ENCODE measurements at regions not wholly inside any gene's neighbourhood (a gene's known extent, or its start where the extent isn't known, plus 50 kb on each side); places are given as distances from the start of the nearest gene placed in this dataset.

DNA sequence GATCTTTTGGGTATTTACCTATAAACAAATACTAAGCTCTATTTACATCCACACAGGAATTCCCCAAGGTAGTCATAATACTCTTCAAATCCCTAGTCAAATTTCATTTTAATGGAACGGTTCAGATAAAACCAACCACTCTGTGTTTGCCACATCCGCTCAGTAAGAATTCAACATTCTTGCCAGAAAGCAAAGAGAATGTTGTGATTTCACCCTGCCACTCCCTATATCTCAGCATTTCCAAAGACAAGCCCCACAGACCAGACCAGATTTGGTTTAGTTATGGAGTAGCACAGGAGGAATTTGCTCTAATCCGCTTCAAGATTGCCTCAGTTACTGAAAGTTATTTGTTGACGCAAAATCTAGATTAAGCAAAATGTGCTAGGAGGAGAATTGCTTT lies 105.6 kb upstream of the SERP2 start:
- in situ Hi-C loops (cut with MboI; ENCODE audit: low sequenced_read_pairs) = no loop called here

DNA sequence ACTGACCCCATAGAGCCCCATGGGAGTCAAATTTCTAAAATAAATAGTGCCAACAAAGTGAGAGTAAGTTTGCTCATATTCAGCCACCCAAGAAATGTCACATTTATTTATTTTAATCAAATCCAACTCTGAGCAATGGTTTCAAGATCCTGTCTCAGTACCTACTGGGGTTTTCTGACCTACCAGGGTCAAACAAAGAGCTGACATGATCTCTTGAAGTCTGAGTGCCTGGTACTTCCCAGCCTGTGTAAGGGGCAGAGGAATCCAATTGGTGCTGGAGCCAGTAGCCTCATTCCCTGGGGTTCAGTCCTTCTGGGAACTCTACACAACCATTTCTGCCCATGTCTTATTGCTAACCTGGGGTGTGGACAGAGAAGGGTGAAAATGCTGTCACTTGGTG lies 104.6 kb upstream of the SERP2 start:
- in situ Hi-C loops (cut with MboI; ENCODE audit: low sequenced_read_pairs) = no loop called here

DNA sequence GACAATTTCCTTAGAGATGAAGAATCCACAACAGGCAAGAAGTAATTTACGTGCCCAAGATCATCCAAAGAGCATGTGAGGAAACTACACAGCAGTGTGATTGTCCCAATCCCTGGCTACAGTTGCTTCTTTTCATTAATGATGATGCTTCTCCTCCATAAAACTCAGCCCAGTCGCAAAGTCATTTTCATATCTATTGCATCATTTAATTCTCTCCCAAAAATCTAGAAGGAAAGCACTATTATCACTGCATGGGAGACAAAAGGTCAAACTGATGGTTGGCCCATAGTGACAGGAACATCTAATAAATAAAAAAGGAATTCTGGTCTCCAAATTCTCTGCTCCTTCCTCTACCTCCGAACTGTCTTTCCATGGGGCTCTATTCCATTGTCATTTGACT lies 103.5 kb upstream of the SERP2 start:
- in situ Hi-C loops (cut with MboI; ENCODE audit: low sequenced_read_pairs) = no loop called here

DNA sequence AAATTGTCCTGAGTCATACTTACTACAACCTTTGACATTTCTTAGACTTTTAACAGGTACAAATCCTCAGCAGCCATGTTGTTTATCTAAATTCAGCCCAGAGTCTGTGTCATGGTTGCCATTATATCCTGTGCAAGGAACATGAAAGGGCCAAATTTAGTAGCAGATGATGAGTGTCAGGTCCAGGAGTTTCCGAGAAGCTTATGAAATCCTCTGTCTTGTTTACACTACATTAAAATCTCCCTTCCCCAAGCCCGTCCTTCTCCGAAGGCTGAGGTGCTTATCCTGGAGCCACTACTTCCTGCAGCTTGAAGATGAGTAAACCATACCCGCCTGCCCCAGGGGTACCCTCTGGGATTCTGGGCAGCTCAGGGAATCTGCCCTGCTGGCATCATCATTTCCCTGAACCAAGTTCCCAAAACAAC lies 102.6 kb upstream of the SERP2 start:
- in situ Hi-C loops (cut with MboI; ENCODE audit: low sequenced_read_pairs) = no loop called here

DNA sequence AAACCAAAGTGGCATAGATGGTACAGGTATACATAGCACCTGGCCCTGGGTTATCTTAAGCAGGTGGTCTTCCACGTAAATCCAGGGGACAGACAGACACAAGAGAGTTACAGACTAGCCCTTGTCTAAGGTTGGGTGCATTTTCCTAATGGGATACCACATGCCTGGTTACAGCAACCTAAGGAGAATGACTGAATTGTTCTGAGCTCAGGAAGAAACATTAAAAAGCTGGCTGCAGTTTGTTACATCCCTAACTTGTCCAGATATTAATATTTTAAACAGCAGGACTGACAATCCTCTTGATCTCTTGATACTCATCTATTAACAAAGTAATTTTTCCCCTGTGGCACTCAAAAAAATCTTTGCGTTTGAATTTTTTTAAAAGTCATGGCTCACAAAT lies 102.2 kb upstream of the SERP2 start:
- in situ Hi-C loops (cut with MboI; ENCODE audit: low sequenced_read_pairs) = no loop called here

DNA sequence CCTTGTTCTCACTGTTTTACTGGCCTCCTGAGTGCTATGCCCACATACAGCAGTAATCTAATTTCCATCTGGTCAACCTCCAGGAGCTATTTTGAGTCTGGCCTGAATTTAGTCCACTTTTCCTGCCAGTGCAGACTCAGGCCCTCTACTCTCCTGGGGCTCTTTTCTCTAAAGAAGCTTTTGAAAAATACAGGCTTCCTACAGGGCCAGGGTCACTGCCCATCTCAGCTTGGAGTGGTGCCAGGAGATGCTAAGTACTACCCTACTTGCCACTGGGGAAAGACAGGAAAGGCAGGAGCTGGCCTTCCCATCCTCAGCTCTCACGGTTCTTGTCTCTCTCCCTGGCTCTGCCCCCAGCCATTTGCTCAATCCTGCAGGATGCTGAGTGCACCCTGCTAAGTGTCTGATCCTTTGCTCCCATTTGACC lies 101.7 kb upstream of the SERP2 start:
- in situ Hi-C loops (cut with MboI; ENCODE audit: low sequenced_read_pairs) = no loop called here

DNA sequence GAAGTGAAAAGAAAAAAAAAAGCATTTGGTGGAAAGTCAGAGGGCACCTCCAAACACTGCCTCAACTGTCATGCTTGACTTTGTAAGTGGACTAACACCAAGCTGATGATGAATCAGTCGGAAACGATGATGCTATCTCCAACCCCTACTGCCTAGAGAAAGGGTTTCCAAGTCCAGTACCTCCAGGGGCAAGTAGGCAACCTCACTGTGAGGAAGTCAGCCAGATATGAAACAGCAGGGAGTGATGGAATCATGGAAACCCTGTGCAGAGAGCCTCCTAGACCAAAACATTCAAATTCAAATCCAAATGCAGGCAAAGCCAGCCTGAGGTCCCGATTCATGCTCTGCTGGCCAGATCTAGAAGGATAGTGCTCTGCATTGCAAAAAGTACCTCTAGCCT lies 100.9 kb upstream of the SERP2 start:
- in situ Hi-C loops (cut with MboI; ENCODE audit: low sequenced_read_pairs) = no loop called here

DNA sequence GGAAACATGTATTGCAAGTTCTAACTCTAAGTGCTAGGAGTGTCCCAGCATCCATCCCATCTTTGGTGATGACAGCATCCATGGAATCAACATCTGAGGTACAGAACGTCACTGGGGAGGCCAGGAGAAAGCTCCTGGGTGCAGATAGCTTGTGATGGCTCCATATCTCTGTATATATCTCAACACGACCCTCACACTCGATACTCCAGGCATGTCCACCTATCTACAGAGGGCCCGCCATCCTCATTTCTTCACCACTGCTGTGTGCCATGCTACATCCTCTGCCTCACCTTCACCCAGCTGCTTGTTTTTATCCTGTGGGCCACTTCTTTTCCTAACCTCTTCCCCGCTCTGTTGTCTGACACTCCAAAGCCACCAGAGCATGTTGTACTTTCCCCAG lies 100.4 kb upstream of the SERP2 start:
- in situ Hi-C loops (cut with MboI; ENCODE audit: low sequenced_read_pairs) = no loop called here

DNA sequence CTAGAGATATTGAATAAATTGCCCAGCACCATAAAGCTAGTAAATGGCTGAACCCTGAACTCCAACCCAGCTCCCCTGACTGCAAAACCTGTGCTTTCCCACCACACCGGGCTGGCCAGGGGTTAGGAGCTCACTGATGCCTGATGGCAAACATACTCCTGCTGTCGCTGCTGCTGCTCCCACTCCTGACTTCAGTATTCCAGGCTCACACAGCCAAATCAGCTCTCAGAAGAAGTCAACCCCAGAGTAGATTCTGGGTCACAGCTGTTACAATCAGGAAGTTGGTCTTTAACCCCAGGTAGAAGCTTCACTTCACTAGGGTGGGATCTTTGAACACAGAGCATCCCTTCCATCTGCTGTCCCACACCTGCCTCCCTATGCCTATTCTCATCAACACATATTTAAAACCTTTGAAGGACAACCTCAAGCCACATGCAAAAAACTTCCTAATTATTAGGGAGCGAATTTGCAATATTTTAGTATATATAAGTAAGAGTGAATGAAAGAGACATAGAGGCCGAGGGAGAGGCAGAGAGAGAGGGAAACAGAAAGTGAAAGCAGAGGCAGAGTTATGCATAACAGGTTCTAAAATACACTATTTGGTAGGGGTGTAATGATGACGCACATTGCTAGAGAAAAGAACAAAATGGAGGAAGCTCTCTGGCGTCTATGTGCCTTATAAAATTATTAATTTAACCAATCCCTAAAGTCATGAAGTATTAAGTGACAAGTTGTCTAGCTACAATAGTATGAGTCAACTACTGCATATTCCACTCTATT lies 99.4 kb upstream of the SERP2 start:
- in situ Hi-C loops (cut with MboI; ENCODE audit: low sequenced_read_pairs) = no loop called here

DNA sequence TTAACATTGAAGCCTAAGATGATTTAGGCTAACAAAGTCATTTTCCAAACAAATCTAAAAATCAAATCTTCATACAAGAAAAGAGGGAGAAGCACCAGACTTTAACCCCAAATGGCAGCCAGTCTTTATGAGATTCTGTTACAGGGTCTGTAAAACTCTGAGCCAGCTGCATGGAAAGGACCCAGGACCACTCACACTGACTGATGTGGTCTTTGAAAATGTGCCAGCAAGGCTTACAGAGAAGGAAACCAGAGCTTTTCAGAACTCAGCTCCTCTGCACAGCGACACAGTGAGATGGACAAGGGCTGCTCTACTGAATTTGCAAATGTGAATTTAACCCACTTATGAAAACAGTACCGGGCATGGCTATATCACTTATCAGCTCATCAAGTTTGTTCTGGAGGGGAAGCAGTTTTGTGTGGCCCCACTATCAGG lies 98.8 kb upstream of the SERP2 start:
- in situ Hi-C loops (cut with MboI; ENCODE audit: low sequenced_read_pairs) = no loop called here

DNA sequence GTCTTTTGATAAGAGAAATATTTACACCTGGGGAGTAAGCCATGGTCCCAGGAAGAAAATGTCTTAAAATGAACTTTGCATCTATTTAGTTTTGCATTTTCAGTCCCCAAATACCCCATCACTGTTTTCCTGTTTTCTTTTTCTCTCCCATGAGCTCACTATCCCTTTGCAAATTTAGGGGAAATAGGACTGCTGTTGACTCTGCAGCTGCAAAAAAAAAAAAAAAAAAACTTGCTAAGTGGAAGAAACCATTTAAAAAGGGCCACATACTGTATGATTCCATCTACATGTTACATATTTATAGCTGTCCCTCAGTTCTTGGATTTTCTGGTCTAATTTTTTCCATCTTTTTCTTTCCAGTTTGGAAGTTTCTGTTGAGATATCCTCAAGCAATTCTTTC lies 98.2 kb upstream of the SERP2 start:
- in situ Hi-C loops (cut with MboI; ENCODE audit: low sequenced_read_pairs) = no loop called here

DNA sequence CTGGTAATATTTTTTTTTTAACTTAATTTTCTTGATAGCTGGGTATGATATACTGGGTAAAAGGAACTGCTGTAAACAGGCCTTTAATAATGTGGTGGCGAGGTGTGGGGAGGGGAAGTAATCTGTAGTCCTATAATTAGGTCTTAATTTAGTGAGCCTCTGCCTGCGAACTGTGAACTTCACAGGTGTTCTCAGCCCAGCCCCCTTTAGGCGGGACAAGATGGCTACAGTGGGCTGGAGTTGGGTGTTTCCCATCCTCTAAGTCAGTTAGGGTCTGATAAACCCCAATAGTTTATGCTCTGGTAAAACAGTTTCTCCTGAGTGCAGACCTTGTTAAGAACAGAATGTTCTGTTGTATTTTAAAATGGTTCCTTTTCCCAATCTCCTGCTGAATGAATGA lies 97.6 kb upstream of the SERP2 start:
- in situ Hi-C loops (cut with MboI; ENCODE audit: low sequenced_read_pairs) = no loop called here

DNA sequence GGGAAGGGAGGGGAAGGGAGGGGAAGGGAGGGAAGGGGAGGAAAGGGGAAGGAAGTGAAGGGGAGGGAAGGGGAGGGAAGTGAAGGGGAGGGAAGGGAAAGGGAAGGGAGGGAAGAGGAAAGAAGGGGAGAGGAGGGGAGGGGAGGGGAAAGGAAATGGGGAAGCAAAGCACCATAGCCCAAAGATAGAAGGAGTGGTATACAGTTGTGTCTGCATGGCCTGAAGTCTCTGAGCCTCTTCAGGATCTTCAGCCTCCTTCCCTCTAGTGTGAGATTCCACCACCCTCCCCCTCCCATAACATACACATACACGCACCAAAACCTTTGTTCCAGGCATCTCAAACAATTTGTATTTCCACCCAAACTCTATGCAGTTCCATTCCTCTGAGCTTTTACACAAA lies 96.2 kb upstream of the SERP2 start:
- in situ Hi-C loops (cut with MboI; ENCODE audit: low sequenced_read_pairs) = no loop called here

DNA sequence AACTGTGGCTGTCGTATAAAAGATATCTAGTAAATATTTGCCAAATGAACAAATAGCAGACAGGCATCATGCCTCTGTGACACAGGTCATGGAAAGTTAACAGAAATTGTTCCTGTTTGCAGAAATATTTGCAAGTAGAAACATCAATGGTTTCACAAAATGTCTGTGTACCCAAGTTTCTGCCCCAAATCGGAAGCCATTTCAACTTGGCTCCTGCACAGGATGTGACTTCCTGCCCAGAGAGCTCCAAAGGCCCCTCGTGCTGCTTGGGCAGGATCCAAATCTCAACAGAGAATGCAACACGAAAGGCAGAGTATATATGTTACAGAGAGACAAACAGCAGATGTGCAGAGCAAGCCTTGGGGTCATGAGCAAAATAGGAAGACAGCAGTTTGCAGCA lies 95.5 kb upstream of the SERP2 start:
- in situ Hi-C loops (cut with MboI; ENCODE audit: low sequenced_read_pairs) = no loop called here

DNA sequence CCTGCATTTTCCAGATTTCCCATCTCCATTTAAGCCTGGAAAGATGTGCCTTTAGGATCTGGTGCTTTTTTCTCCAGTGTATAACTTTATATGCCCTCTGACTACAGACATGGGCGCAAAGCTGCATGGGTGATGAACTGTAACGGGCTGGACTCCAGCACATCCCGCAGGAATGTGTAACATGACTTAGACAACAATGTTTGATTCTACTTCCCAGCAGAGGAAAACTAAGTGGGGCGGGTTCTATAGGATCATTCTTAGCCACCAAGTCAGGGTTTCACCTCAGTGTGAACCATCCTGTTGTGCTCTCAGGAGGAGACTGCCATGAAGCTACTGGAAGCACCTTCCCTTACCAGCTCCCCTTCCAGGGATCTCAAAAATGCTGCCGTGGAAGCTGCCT lies 93.2 kb upstream of the SERP2 start:
- in situ Hi-C loops (cut with MboI; ENCODE audit: low sequenced_read_pairs) = no loop called here

DNA sequence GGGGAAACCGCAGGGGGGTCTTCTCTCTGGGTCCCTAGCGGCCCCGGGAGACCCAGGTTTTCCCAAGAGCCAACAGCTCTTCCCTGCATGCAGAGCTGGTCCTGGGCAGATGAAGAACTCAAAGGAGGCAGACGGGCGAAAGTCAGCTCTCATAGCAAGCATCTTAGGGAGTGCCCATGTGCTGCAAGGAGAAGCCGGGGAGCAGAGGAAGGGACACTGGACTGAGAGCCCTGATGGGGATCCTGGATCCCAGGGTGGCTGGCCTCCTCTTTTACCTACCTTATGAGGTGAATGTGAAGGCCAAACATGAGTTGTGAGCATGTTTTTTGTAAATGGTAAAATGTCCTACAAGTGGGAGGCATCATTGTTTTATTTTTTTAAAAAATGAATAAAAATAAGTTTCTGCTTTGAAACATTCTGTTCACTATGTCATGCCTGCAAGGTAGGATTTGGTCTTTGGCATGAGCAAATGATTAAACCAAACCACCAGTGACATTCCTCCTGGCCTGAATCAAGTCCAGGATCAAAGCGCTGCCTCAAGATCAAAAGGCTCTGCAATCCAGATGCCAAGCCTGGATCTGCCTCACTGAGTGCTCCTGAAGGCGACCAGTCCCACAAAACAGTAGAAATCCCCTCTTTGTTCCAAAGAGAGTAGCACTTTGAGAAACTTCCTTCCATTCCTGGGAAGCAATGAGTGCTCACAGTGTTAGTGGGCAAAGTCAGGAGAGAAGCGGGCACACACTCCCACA lies 92.2 kb upstream of the SERP2 start:
- in situ Hi-C loops (cut with MboI; ENCODE audit: low sequenced_read_pairs) = no loop called here

DNA sequence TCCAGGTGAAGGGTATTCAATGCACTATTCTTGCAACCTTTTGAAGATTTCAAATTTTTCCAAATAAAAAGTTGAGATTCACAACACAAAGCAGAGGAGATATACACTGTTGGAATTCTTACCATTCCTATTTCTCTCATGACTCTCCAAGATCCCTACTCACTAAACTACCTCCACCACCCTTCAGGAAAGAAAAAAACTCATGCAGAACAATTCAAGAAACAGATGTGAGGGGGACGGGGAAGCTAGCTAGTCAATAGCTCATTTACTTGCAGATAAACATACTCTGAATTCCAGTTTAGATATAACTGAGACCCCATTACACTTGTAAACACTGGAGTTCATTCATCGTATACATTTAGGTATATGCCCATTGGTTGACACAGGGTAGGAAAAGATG lies 90.0 kb upstream of the SERP2 start:
- in situ Hi-C loops (cut with MboI; ENCODE audit: low sequenced_read_pairs) = no loop called here

DNA sequence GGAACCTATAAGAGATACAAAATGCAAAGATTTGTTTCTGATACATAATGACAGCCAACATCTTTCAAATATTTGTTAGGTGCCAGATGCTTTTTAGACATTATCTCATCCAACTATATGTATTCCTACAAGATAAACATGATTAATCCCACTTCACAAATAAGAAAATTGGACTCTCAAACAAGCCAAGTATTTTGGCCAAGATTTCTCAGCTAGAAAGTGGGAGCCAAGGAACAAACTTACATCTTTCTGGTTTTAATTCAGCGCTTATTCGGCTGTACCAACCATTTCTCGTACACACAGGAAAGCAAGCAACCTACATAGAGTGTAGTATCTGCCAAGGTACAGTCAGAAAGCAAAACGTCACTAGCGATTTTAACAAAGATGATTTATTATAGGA lies 85.7 kb upstream of the SERP2 start:
- in situ Hi-C loops (cut with MboI; ENCODE audit: low sequenced_read_pairs) = no loop called here

DNA sequence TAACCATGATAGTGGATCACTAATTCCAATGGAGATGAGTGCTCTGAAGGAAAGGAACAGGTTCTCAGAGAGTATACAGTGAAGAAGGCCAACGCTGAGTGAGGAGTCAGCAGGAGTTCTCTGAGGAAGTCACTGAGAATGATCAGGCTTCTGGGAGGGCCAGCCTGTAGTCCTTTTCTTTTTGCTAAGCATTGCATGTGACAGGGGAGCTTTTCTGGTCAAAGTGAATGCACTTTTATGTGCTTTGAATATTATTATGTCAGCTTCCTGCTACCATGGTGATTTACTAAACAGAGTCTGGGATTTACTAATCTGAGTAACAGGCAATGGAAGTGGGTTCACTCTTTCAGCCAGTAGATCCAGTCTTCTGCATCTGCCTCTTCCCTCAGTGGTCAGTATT lies 81.1 kb upstream of the SERP2 start:
- in situ Hi-C loops (cut with MboI; ENCODE audit: low sequenced_read_pairs) = no loop called here

DNA sequence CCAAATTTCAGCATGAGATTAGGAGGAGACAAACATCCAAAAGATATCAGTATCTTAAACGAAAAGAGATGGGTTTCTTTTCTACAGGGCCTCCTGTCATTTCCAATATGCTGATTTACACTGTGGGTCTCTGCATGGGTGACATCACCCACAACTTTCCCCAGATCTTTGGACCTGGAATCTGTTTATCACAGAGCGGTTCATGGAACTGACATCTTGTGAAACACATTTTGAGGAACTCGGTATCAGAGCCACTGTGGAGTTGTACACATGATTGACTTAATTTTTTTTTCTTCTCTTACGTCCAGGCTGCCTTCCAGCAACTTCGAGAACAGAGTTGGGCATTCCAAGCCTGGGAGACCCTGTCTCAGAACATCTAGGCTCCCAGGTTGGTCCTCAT lies 80.2 kb upstream of the SERP2 start:
- in situ Hi-C loops (cut with MboI; ENCODE audit: low sequenced_read_pairs) = no loop called here

DNA sequence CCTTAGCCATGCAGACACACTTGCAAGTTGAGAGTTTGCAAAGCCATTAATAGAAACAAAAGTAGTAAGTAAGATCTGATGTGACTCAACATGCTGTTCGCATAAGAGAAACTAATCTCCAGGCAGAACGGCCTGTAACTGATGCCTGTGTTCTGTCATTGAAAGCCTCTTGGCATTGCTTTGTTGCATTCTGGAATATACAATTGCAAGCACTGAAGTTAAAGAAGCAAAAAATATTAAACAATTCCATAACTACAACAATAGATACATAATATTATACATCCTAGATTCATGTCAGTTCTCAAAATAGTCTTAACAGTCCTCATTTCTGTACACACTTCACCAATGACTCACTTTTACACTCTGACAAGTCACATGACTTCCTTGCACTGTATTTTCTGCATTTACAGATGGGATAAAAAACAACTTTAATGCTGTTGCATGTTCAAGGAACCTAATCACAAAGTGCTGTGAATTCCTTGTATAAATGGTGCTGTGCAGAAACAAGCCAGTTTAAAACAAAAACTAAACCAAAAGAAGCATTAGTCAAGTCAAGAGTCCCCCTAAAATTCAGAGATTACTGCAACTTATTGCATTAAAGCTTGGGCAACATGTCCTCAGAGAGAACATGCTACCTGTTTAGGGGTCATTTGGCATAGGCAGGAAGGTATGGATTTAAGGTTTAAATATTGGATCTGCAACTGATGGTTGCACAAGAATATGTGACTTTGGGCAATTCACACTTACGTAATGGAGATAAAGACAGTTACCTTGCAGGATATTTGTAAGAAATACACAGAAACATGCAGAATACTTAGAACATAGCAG lies 79.5 kb upstream of the SERP2 start:
- in situ Hi-C loops (cut with MboI; ENCODE audit: low sequenced_read_pairs) = no loop called here

DNA sequence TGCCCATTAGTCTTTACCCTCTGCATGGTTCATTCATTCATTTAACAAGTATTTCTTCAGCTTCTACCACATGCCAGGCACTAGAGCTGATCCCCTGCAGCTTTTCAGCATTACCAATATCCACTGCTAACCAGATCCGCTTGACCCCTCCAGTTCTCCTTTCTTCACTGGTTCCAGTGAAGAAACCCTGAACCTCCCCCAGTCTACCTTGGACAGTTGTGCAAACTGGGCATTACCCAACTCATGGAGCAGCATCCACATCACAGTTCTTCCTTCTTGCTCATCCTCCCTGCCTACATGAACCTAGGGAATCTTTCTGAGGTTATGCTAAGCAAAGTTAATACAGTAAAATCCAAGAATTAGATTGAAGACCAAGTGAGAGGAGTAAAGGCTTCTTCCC lies 78.7 kb upstream of the SERP2 start:
- in situ Hi-C loops (cut with MboI; ENCODE audit: low sequenced_read_pairs) = no loop called here

Measured in HL-60/S4 treated with retinoic acid at 250 ng/mL for 4 days and 3 days (cell line).